CD1c-positive myeloid dendritic cell (primary cell): ENCODE measurements at regions not wholly inside any gene's neighbourhood (a gene's known extent, or its start where the extent isn't known, plus 50 kb on each side); places are given as distances from the start of the nearest gene placed in this dataset.
"Not testable (repeated sequence)": the region's sequence is repeated elsewhere in the genome, so short reads cannot be mapped to it uniquely, and the experiment has no call there.

Experiments used
- DNase-seq: peaks from one replicate; pipeline ENCODE4 v3.0.0-alpha.2; 2016; ENCODE audit errors: extremely low spot score

- DNase-seq: no peak
These were observed 1362.8 kb downstream of the SLITRK5 start for GRCh38 chr13:89034015-89034414.

GRCh38 chr13:89052699-89053098 is 1381.5 kb downstream of the SLITRK5 start:
- DNase-seq: no peak

DNA sequence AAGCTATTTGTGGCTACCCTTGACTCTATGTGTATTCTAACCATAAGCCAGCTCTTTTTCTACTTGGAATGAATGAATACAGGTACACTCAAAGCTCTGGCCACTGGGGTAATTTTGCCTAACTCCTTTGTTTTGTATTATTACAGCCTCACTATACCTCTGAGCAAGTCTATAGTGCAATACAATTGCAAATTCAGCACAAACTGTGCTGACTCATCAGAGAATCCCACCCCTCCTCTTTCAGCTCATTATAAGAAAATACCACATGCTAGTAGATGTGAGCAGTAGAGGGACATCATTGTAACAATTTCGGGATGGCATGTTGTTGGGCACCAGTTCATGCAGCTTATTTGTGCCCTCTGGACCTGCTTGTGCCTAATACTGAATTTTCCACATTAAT is 1382.2 kb downstream of the SLITRK5 start:
- no peak for DNase-seq

GRCh38 chr13:89057274-89057673 is 1386.1 kb downstream of the SLITRK5 start:
- no peak for DNase-seq

GRCh38 chr13:89057862-89058261 is 1386.7 kb downstream of the SLITRK5 start:
- DNase-seq: no peak

GRCh38 chr13:89061821-89062220 is 1390.7 kb downstream of the SLITRK5 start:
- no peak for DNase-seq

- DNase-seq: peak; percentile 66
These were observed 1395.8 kb downstream of the SLITRK5 start for GRCh38 chr13:89066868-89067466.

- no peak for DNase-seq
These were observed 1401.8 kb downstream of the SLITRK5 start for GRCh38 chr13:89072979-89073378.

GRCh38 chr13:89076622-89077021 is 1405.5 kb downstream of the SLITRK5 start:
- no peak for DNase-seq

DNA sequence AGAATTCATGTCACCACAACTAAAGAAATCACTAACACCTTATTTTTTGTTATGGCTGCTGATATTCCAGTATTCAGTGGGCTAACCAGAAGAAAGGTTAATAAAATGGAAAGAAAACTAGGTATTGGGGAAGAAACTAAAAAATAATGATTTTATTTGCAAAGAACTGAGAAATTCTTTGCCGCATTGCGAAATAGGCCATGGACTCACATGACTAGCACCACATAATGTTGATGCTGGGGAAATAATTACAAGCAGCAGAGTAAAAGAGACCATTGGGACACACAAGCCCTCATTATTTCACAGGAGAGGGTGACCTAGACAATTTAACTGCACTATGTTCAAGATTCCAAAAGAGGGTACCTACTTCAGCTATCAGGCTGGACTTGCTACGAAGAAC is 1411.5 kb downstream of the SLITRK5 start:
- DNase-seq: no peak

GRCh38 chr13:89088107-89088506 is 1416.9 kb downstream of the SLITRK5 start:
- not testable (repeated sequence) for DNase-seq

DNA sequence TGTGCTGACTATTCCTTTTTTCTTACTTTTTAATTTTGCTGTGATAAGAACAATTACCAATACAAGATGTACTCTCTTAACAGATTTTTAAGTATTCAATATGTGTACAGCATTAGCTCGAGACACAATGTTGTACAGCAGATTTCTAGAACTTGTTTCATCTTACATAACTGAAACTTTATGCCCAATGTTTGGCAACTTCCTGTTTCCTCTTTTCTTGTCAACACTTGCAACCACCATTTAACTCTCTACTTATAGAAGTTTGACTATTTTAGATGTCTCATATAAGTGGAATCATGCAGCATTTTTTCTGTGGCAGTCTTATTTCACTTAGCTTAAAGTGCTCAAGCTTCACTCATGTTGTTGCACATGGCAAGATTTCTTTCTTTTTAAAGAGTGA is 1426.8 kb downstream of the SLITRK5 start:
- peak; percentile 7 for DNase-seq

DNA sequence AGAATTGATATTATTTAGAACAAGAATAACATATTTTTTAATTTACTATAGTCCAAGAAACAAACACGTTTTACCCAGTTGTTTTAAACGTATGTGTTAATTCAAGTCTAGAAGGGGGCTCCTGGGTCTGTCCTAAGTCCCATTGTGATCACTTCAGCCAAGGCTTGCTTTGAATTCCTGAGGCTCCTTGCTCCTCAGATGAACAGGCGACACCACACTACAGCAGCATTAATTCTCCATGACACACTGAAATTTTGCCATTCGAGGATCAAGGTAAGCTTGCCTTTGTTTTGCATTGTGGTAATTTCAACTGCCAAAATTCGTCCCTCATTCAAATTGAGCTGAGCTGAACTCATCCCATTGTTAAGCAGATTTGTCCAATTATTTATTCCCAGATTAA is 1442.6 kb downstream of the SLITRK5 start:
- no peak for DNase-seq

- no peak for DNase-seq
These were observed 1444.1 kb downstream of the SLITRK5 start for GRCh38 chr13:89115307-89115706.

- no peak for DNase-seq
These were observed 1465.5 kb downstream of the SLITRK5 start for GRCh38 chr13:89136678-89137077.

DNA sequence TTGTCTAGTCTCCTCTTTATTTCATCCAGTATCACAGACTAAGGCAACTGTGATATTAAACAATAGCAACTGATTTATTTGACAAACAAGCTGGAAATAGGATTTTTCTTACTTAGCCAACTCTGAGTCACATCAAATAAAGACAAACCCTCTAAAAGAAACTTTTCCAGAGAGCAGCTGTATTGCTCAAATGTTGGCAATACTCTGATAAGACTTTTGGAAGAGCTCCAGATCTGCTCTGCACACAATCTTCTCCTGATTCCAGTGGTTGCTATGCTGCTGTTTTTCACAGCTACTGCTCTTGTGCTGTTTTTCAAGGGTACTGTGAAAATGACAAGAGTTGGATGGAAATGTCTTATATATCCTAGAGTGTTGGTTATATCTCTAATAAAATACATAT is 1479.2 kb downstream of the SLITRK5 start:
- no peak for DNase-seq

DNA sequence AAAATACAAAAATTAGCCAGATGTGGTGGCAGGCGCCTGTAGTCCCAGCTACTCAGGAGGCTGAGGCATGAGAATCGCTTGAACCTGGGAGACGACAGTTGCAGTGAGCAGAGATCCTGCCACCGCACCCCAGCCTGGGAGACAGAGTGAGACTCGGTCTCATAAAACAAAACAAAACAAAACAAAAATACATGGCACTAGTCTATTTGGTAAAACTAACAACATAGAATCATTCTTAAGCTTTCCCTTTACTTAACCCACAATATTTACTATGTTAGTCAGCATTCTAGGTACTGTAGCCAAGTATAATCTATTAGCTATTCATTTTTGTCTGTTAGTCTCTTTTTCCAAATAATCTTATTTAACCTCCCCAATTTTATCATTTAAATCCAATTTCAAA is 1482.8 kb downstream of the SLITRK5 start:
- no peak for DNase-seq

GRCh38 chr13:89163096-89163495 is 1491.9 kb downstream of the SLITRK5 start:
- no peak for DNase-seq

- DNase-seq: no peak
These were observed 1494.5 kb downstream of the SLITRK5 start for GRCh38 chr13:89165685-89166084.

DNA sequence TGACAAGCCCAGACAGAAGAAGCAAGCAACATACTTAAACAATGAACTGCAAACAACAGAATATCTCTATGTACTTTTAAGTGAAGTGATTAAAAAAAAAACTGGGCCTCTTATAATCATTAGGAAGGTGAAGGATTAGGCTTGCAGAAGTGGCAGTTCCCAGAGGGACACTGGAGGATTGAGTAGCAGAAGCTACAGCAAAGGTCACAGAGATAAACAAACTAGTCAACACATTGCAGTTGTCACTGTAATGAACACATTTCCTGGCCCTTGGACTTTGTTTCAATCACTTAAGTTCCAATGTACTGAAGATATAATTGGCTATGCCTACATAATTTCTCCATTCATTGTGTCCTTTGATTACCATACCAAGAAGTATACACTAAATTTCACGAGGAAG is 1498.8 kb downstream of the SLITRK5 start:
- no peak for DNase-seq

- no peak for DNase-seq
These were observed 1509.9 kb downstream of the SLITRK5 start for GRCh38 chr13:89181041-89181440.

- DNase-seq: no peak
These were observed 1528.0 kb downstream of the SLITRK5 start for GRCh38 chr13:89199138-89199537.

DNA sequence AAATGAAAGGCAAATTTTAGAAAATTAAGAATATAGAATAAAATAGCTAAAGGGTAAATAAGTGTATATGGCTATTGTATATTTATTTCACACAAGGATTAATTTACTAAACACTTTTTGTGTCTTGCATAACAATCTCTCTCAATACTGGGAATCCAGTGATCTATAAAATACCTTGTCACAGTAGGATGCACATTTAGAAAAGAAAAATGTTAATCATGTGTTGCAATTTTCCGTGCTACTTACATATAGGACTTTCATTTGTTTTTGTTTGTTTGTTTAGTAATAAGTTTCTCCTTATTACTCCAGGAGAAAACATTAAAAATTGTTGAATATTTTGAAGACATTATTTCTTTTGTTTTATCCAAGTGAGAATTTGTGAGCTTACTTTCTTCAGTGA is 1533.3 kb downstream of the SLITRK5 start:
- DNase-seq: no peak

DNA sequence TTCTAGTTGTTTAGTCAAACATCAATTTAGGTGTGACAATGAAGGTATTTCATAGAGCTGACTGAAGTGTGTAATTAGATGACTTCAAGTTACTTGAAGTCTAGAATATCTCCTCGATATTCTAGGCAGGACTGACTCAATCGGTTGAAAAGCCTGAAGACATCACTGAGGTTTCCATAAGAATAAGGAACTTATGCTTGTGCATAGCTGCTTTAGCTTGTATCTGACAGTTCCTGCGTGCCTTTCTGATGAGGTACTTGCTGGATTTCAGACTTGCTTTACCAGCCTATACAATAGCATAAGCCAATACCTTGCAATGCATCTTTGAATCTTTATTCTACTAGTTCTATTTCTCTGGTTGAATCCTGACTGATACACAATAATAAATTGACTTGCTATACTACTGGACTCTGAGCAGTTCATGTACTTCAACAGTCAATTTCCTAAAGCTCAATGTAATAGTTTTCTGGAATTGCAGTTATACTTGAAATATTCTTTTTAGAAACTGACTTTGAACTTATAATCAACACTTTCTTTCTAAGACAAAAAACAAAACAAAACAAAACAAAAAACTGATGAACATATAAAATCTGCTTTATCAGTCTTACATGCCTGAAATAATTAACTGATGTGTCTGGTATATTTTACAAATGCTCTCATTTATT is 1534.8 kb downstream of the SLITRK5 start:
- no peak for DNase-seq
